HEK293 (cell line): ENCODE measurements at regions not wholly inside any gene's neighbourhood (a gene's known extent, or its start where the extent isn't known, plus 50 kb on each side); places are given as distances from the start of the nearest gene placed in this dataset.

Experiments used
- CTCF ChIA-PET: fragments of 350-600 bp; formaldehyde crosslinking; extraction: SDS; loops from one replicate; lab custom pipeline; 2021; ENCODE audit warnings: antibody characterized with exemption; lab: Yijun Ruan, JAX
- POLR2A ChIA-PET: fragments of 300-600 bp; formaldehyde crosslinking; extraction: SDS; loops from one replicate; lab custom pipeline; 2020; ENCODE audit warnings: antibody characterized with exemption, inconsistent platforms; lab: Yijun Ruan, JAX
- H3K27ac ChIP-seq: fragments of 200-500 bp; sonication (Bioruptor generic); 2 replicates; pipeline ENCODE4 v1.5.1; 2014; ENCODE audit warnings: low read depth, low read length, control low read depth, inconsistent platforms; ENCODE audit errors: extremely low read depth
- H3K36me3 ChIP-seq, 2 experiments: fragments of 200-500 bp in 1 of 2; sonication (Bioruptor generic) in 1 of 2; 1 replicate in 1 of 2; 2 replicates in 1 of 2; pipeline ENCODE4 v1.5.1; 2014 to 2017; ENCODE audit warnings: inconsistent platforms in 2 of 2, low read length in 2 of 2; ENCODE audit not compliant: control insufficient read depth in 2 of 2, insufficient read depth in 1 of 2
- H3K4me1 ChIP-seq: fragments of 200-500 bp; sonication (Bioruptor generic); 2 replicates; pipeline ENCODE4 v1.5.1; 2014; ENCODE audit warnings: mild to moderate bottlenecking, low read length, inconsistent platforms; ENCODE audit not compliant: control insufficient read depth, insufficient read depth
- H3K4me3 ChIP-seq: 2 replicates; pipeline ENCODE4 v1.5.1; 2011; ENCODE audit warnings: low read depth, mild to moderate bottlenecking, control low read depth, low read length, moderate library complexity
- H3K9me3 ChIP-seq: fragments of 200-500 bp; sonication (Bioruptor generic); 2 replicates; pipeline ENCODE4 v1.5.1; 2014; ENCODE audit warnings: low read depth, low read length, inconsistent platforms; ENCODE audit not compliant: control insufficient read depth, insufficient read depth
- INSM2 ChIP-seq: fragments of 450-650 bp; formaldehyde crosslinking; IDR thresholded peaks from 2 replicates; pipeline ENCODE4 v1.5.1; 2016; ENCODE audit warnings: missing biosample characterization, missing genetic modification characterization
- PRDM4 ChIP-seq: fragments of 450-650 bp; formaldehyde crosslinking; IDR thresholded peaks from 2 replicates; pipeline ENCODE4 v1.5.1; 2017; ENCODE audit warnings: missing biosample characterization, missing genetic modification characterization
- SALL2 ChIP-seq: fragments of 450-650 bp; formaldehyde crosslinking; IDR thresholded peaks from 2 replicates; pipeline ENCODE4 v1.5.0; 2017; ENCODE audit warnings: missing biosample characterization, mild to moderate bottlenecking, missing genetic modification characterization, borderline replicate concordance
- SCRT2 ChIP-seq: fragments of 450-650 bp; formaldehyde crosslinking; IDR thresholded peaks from 2 replicates; pipeline ENCODE4 v1.5.1; 2016; ENCODE audit warnings: missing biosample characterization, missing genetic modification characterization
- SP2 ChIP-seq: fragments of 450-650 bp; formaldehyde crosslinking; IDR thresholded peaks from 2 replicates; pipeline ENCODE4 v1.5.1; 2016; ENCODE audit warnings: missing biosample characterization, missing genetic modification characterization
- ZBTB21 ChIP-seq: fragments of 450-650 bp; formaldehyde crosslinking; IDR thresholded peaks from 2 replicates; pipeline ENCODE4 v1.5.1; 2017; ENCODE audit warnings: missing biosample characterization, missing genetic modification characterization
- ZBTB7A ChIP-seq: fragments of 450-650 bp; formaldehyde crosslinking; IDR thresholded peaks from 2 replicates; pipeline ENCODE4 v1.5.1; 2016; ENCODE audit warnings: low read depth, missing biosample characterization, missing genetic modification characterization
- ZBTB8A ChIP-seq: fragments of 450-650 bp; formaldehyde crosslinking; IDR thresholded peaks from 2 replicates; pipeline ENCODE4 v1.5.1; 2016; ENCODE audit warnings: missing biosample characterization, missing genetic modification characterization
- ZFP41 ChIP-seq: fragments of 450-650 bp; formaldehyde crosslinking; IDR thresholded peaks from 2 replicates; pipeline ENCODE4 v1.5.1; 2016; ENCODE audit warnings: missing biosample characterization, missing genetic modification characterization, borderline replicate concordance
- ZNF133 ChIP-seq: fragments of 450-650 bp; formaldehyde crosslinking; IDR thresholded peaks from 2 replicates; pipeline ENCODE4 v1.5.1; 2016; ENCODE audit warnings: missing biosample characterization, missing genetic modification characterization
- ZNF148 ChIP-seq: fragments of 450-650 bp; formaldehyde crosslinking; IDR thresholded peaks from 2 replicates; pipeline ENCODE4 v1.5.0; 2017; ENCODE audit warnings: missing biosample characterization, missing genetic modification characterization, borderline replicate concordance
- ZNF155 ChIP-seq: fragments of 450-650 bp; formaldehyde crosslinking; IDR thresholded peaks from 2 replicates; pipeline ENCODE4 v1.5.1; 2016; ENCODE audit warnings: missing biosample characterization, missing genetic modification characterization
- ZNF280D ChIP-seq: fragments of 450-650 bp; formaldehyde crosslinking; IDR thresholded peaks from 2 replicates; pipeline ENCODE4 v1.5.1; 2016; ENCODE audit warnings: missing biosample characterization, missing genetic modification characterization
- ZNF302 ChIP-seq: fragments of 450-650 bp; formaldehyde crosslinking; IDR thresholded peaks from 2 replicates; pipeline ENCODE4 v1.5.1; 2016; ENCODE audit warnings: missing biosample characterization, missing genetic modification characterization, low read depth
- ZNF37A ChIP-seq: fragments of 450-650 bp; IDR thresholded peaks from 2 replicates; pipeline ENCODE4 v1.5.1; 2018; ENCODE audit warnings: missing biosample characterization, missing genetic modification characterization
- ZNF426 ChIP-seq: fragments of 450-650 bp; formaldehyde crosslinking; IDR thresholded peaks from 2 replicates; pipeline ENCODE4 v1.5.1; 2017; ENCODE audit warnings: missing biosample characterization, missing genetic modification characterization, mild to moderate bottlenecking, inconsistent platforms, moderate library complexity
- ZNF529 ChIP-seq: fragments of 450-650 bp; formaldehyde crosslinking; IDR thresholded peaks from 2 replicates; pipeline ENCODE4 v1.5.1; 2017; ENCODE audit warnings: missing genetic modification characterization, missing biosample characterization; ENCODE audit not compliant: insufficient replicate concordance
- ZNF548 ChIP-seq: fragments of 450-650 bp; formaldehyde crosslinking; IDR thresholded peaks from 2 replicates; pipeline ENCODE4 v1.5.1; 2016; ENCODE audit warnings: missing biosample characterization, missing genetic modification characterization
- ZNF585B ChIP-seq: fragments of 450-650 bp; formaldehyde crosslinking; IDR thresholded peaks from 2 replicates; pipeline ENCODE4 v1.5.1; 2016; ENCODE audit warnings: missing biosample characterization, missing genetic modification characterization
- ZNF596 ChIP-seq: fragments of 450-650 bp; IDR thresholded peaks from 2 replicates; pipeline ENCODE4 v1.5.0; 2018; ENCODE audit warnings: missing biosample characterization, mild to moderate bottlenecking, missing genetic modification characterization, moderate library complexity
- ZNF692 ChIP-seq: fragments of 450-650 bp; formaldehyde crosslinking; IDR thresholded peaks from 2 replicates; pipeline ENCODE4 v1.5.1; 2016; ENCODE audit warnings: missing biosample characterization, missing genetic modification characterization

GRCh38 chr17:55873017-55873758 lies 122.3 kb downstream of the PCTP start (continued):
- TF ChIP-seq ZNF426 (tag by site-specific recombination) (no peak), ZNF548 (tag by site-specific recombination) (no peak), SP2 (no peak), ZNF148 (tag by site-specific recombination) (no peak), ZNF692 (no peak), ZBTB21 (no peak), INSM2 (no peak), SALL2 (no peak), ZFP41 (tag by site-specific recombination) (no peak), ZNF280D (tag by site-specific recombination) (no peak), ZNF37A (tag by site-specific recombination) (no peak), SCRT2 (tag by site-specific recombination) (no peak)
- TF ChIP-seq, all 188 proteins: peak for 0

GRCh38 chr17:55883149-55883548 lies 132.3 kb downstream of the PCTP start:
- Histone ChIP-seq H3K9me3 (no peaks in the 10 kb centered on the region), H3K36me3 (no peaks in the 10 kb centered on the region), H3K27ac (no peak overlapping the region), H3K4me3 (no peak overlapping the region), H3K4me1 (no peaks in the 10 kb centered on the region)
- TF ChIP-seq ZNF585B (tag by site-specific recombination) = no peak
- no peak for TF ChIP-seq ZNF529 (tag by site-specific recombination)
- TF ChIP-seq ZNF596 (tag by site-specific recombination) = no peak
- TF ChIP-seq PRDM4 = no peak
- TF ChIP-seq ZNF302 (tag by site-specific recombination) = no peak
- no peak for TF ChIP-seq ZNF133
- no peak for TF ChIP-seq ZBTB7A (tag by site-specific recombination)
- no peak for TF ChIP-seq ZNF155 (tag by site-specific recombination)
- TF ChIP-seq ZBTB8A (tag by site-specific recombination) = no peak
- ChIA-PET POLR2A (no interaction called here), CTCF (interaction anchor here (0.7 kb wide), 1 partner anchor 51 kb away, joined by 3 read pairs; no protein-coding TSS in a partner anchor)
